Stimulated activated effector memory CD8-positive, alpha-beta T cell treated with anti-CD3 and anti-CD28 coated beads, Interleukin-12 subunit alpha, Interleukin-12 subunit beta, amount 100 ng/mL, for 72 hours (primary cell): ENCODE measurements at regions not wholly inside any gene's neighbourhood (a gene's known extent, or its start where the extent isn't known, plus 50 kb on each side); places are given as distances from the start of the nearest gene placed in this dataset.

ENCODE experiments used
- ATAC-seq: fragments of 150-1000 bp; cut with Tn5 transposase; 2 replicates; pipeline ENCODE4 v1.10.0; 2021
- DNase-seq, 2 donors: peaks; one replicate each; pipeline ENCODE4 v3.0.0; 2021 to 2022; ENCODE audit warnings: low spot score in 2 of 2
- H3K27ac Mint-ChIP-seq: one replicate; pipeline ENCODE4 v1.8.0; 2022; ENCODE audit warnings: mild to moderate bottlenecking, mixed read lengths
- H3K36me3 Mint-ChIP-seq: one replicate; pipeline ENCODE4 v1.8.0; 2022; ENCODE audit warnings: mild to moderate bottlenecking, mixed read lengths
- H3K4me1 Mint-ChIP-seq: one replicate; pipeline ENCODE4 v1.8.0; 2022; ENCODE audit warnings: mixed read lengths
- H3K4me3 Mint-ChIP-seq: one replicate; pipeline ENCODE4 v1.8.0; 2022; ENCODE audit warnings: mild to moderate bottlenecking, mixed read lengths
- H3K9me3 Mint-ChIP-seq: one replicate; pipeline ENCODE4 v1.8.0; 2022; ENCODE audit warnings: mixed read lengths

DNA sequence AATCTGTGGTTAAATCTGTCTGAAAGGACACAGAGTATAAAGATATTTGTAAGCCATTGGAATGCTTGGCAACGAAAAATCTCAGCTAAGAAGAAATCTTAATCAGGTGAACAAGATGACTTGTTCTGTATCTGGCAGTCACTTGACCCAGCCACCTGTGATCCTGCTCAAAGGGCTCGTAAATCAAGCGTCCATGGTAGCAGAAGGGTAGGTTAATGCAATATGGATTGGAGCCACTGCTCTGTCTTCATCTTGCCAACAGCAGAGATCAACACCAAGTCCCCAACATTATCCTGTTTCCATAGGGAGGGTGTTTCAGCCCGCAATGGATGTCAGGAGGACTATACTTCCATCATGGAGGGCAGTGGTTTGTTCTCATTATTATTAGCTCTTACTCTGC, 378.4 kb downstream of the CDH7 start:
- peaks cover 9% of the 10 kb centered on the region for H3K9me3 Mint-ChIP-seq
- DNase-seq (no peak), ATAC-seq (no peak)
- no peaks in the 10 kb centered on the region for H3K36me3 Mint-ChIP-seq
- H3K4me3 Mint-ChIP-seq = no peak overlapping the region
- no peaks in the 10 kb centered on the region for H3K4me1 Mint-ChIP-seq
- H3K27ac Mint-ChIP-seq = no peak overlapping the region

DNA sequence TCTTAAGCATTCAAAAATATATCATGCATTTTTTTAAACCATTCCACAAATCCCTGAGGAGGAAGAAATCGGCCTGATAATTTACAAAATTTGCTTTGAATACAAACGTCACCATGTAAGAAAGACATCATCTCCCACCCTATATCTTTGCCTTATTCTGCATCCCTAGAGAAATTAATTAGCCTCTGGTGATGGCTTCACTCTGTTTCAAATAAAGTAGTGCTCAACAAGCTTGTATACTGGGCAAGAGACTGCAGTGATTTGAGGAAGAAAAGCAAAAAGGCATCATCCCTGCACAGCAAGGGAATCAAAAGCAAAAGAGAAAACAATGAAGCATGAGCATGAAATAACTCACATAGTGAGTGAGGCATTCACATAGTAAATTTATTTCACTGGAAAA, 375.5 kb downstream of the CDH7 start:
- Mint-ChIP-seq H3K36me3 (no peaks in the 10 kb centered on the region), H3K27ac (no peak overlapping the region), H3K4me3 (no peak overlapping the region), H3K9me3 (peaks cover 9% of the 10 kb centered on the region), H3K4me1 (no peaks in the 10 kb centered on the region)
- DNase-seq = no peak
- no peak for ATAC-seq

DNA sequence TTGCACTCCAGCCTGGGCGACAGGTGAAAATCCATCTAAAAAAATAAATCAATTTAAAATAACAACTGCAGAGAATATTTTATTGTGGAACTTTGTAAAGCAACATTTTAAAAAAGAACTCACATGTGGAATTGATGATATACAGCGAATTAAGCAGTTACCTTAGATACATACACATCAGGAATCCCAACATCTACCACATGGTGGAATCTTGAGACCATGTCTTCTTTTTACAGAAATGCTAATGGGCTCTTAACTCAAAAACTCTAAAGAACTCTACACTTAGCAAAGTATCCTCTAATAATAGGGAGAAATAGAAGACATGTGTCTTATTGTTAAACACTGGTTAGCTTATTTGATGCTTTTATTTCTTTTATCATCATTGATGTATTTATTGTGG, 373.6 kb downstream of the CDH7 start:
- DNase-seq (no peak), ATAC-seq (no peak)
- Mint-ChIP-seq H3K9me3 (peaks cover 11% of the 10 kb centered on the region), H3K4me1 (no peaks in the 10 kb centered on the region), H3K4me3 (no peak overlapping the region), H3K36me3 (no peaks in the 10 kb centered on the region), H3K27ac (no peak overlapping the region)

DNA sequence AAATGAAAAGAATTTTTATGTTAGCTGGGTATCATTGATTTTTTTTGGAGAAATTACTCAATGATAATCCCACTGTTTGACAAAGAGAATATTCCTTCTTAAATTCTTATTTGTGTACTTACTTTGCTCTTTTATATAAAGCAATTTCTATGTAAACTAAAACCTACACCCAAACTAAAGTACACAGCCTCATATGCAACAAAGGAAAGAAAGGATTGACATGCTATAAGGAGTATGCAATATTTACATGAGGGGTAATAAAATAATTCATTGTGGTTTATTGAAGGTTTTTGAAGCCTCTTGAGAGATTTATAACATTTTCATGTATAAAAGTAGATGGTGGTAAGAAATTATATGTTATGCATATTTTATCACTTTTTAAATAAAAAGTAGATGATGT, 368.5 kb downstream of the CDH7 start:
- Mint-ChIP-seq H3K27ac (no peak overlapping the region), H3K4me3 (no peak overlapping the region), H3K4me1 (no peaks in the 10 kb centered on the region), H3K9me3 (peaks cover 18% of the 10 kb centered on the region), H3K36me3 (no peaks in the 10 kb centered on the region)
- ATAC-seq = no peak
- no peak for DNase-seq

DNA sequence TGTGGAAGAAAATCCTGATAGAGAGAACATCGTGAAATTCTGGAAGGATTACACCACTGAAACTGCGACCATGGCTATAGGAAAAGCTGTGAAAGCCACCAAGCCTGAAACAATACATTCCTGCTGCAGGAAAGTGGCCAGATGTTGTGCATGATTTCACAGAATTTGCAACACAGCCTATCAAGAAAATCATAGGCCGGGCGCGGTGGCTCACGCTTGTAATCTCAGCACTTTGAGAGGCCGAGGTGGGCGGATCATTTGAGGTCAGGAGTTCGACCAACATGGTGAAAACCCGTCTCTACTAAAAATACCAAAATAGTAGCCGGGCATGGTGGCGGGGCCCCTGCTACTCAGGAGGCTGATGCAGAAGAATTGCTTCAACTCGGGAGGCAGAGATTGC, 360.2 kb downstream of the CDH7 start:
- H3K36me3 Mint-ChIP-seq = no peaks in the 10 kb centered on the region
- ATAC-seq (no peak), DNase-seq (no peak)
- H3K4me1 Mint-ChIP-seq = no peaks in the 10 kb centered on the region
- peaks cover 19% of the 10 kb centered on the region for H3K9me3 Mint-ChIP-seq
- H3K4me3 Mint-ChIP-seq = no peak overlapping the region
- no peak overlapping the region for H3K27ac Mint-ChIP-seq

DNA sequence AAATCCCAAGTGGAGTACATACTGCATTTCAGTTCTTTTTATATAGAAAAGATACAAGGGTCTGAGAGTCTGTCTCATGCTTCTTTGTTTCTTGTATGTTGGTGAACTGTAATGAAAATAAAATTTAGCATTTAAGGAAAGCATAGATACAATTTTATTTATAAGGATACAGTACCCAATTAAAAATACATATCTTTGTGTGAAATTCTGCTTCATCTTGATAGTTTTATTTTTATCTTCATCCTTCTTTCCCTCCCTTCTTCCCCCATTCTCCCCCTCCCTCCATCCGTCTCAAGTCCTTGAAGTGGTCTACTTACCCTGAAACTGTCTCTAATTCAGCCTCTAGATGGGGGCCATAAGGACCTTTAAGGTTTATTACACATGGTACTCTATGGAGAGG, 359.8 kb downstream of the CDH7 start:
- no peak overlapping the region for H3K27ac Mint-ChIP-seq
- H3K9me3 Mint-ChIP-seq = peaks cover 19% of the 10 kb centered on the region
- no peak for DNase-seq
- H3K4me1 Mint-ChIP-seq = no peaks in the 10 kb centered on the region
- H3K36me3 Mint-ChIP-seq = no peaks in the 10 kb centered on the region
- no peak for ATAC-seq
- no peak overlapping the region for H3K4me3 Mint-ChIP-seq

DNA sequence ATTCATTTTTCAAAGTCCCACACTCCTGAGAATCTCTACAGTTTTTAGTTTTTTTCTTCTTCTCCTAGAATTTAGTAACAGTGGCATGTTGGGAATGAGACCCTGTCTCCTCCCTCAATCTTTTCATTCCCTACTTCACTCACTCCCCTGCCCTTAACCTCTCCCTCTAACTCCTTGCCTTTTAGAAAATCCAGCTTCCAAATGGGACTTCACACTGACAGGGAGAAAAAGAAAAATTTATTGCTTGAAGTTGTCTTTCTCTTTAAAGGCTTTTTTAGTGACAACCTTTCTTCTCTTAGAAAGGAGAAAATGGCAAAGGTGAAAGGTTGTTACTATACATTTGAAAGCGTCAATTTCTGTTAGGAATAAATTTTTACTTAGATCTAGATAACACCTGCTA, 359.2 kb downstream of the CDH7 start:
- DNase-seq (no peak), ATAC-seq (no peak)
- Mint-ChIP-seq H3K36me3 (no peaks in the 10 kb centered on the region), H3K4me1 (no peaks in the 10 kb centered on the region), H3K9me3 (peaks cover 20% of the 10 kb centered on the region), H3K27ac (no peak overlapping the region), H3K4me3 (no peak overlapping the region)

DNA sequence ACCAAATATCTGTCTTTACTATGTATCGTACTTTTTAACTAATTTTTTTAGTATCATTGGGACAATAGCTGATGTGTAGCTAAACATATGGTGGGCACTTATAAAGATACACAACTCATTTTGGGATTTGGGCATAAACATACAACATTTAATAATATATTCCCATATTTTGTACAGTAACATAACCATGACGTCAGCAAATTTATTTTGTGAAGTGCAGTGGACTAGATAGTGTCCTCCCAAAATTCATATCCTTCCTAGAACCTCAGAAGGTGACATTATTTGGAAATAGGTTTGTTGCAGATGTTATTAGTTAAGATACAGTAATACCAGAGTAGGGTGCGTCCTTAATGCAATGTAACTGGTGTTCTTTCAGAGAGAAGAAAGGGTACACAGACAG, 356.7 kb downstream of the CDH7 start:
- Mint-ChIP-seq H3K4me1 (no peaks in the 10 kb centered on the region), H3K9me3 (peaks cover 19% of the 10 kb centered on the region), H3K27ac (no peak overlapping the region), H3K36me3 (no peaks in the 10 kb centered on the region), H3K4me3 (no peak overlapping the region)
- DNase-seq (no peak), ATAC-seq (no peak)

DNA sequence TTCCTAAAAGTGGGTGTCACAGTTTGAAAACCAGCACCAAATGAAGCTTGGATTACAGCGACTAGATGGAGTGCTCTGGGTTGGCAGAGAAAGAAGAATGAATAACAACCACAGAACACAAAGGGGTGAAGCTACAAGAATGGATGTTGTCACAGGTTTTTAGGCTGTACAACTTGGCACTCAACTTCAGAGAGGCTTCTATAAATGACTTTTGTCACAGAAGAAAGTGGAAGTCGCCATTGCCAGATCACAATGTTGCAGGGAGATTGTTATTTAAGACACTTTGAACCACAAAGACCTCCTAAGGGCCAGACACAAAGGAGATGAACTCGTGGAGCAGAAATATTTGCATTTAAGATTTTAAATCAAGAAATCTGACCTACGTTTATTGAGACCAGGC, 354.2 kb downstream of the CDH7 start:
- no peak overlapping the region for H3K27ac Mint-ChIP-seq
- no peaks in the 10 kb centered on the region for H3K4me1 Mint-ChIP-seq
- DNase-seq (no peak), ATAC-seq (no peak)
- no peaks in the 10 kb centered on the region for H3K36me3 Mint-ChIP-seq
- no peak overlapping the region for H3K4me3 Mint-ChIP-seq
- H3K9me3 Mint-ChIP-seq = peaks cover 8% of the 10 kb centered on the region

DNA sequence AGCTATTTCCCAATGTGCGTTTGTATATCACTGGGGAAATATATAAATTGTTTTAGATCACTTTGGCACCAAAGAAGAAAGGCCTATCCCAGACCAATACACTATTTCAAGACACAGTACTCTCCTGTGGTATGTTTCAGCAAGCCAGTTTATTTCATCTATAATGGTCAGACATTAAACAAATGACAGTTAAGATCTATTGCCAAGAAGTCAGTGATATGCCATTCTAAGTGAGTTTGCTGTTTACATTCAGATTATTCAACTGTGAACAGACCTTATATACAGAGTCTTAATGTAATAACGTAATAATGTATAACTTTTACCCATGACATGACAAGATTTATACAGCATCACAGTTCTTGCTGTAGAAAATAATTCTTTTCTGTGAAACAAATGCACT, 352.7 kb downstream of the CDH7 start:
- Mint-ChIP-seq H3K27ac (no peak overlapping the region), H3K4me3 (no peak overlapping the region), H3K36me3 (no peaks in the 10 kb centered on the region), H3K4me1 (no peaks in the 10 kb centered on the region), H3K9me3 (peaks cover 10% of the 10 kb centered on the region)
- ATAC-seq (no peak), DNase-seq (no peak)

DNA sequence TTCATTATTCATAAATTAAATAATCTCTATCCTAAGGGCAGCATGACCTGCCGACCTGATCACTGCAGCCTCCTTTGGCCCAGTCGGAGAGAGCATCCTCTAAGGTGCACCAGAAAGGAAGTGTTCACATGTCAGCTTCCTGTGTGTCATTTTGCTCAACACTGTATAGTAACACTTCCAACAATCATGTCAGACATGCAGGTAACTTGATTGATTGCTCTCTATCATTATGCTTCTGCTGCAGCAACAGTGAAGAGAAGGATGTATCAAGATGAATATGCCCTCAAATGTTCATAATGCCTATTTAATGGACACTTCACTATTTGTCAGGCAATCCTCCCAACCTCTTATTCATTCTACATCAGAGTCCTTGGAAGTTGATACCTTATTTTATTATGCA, 332.3 kb downstream of the CDH7 start:
- Mint-ChIP-seq H3K27ac (no peak overlapping the region), H3K9me3 (peaks cover 9% of the 10 kb centered on the region), H3K36me3 (no peaks in the 10 kb centered on the region), H3K4me1 (no peaks in the 10 kb centered on the region), H3K4me3 (no peak overlapping the region)
- DNase-seq (no peak), ATAC-seq (no peak)

DNA sequence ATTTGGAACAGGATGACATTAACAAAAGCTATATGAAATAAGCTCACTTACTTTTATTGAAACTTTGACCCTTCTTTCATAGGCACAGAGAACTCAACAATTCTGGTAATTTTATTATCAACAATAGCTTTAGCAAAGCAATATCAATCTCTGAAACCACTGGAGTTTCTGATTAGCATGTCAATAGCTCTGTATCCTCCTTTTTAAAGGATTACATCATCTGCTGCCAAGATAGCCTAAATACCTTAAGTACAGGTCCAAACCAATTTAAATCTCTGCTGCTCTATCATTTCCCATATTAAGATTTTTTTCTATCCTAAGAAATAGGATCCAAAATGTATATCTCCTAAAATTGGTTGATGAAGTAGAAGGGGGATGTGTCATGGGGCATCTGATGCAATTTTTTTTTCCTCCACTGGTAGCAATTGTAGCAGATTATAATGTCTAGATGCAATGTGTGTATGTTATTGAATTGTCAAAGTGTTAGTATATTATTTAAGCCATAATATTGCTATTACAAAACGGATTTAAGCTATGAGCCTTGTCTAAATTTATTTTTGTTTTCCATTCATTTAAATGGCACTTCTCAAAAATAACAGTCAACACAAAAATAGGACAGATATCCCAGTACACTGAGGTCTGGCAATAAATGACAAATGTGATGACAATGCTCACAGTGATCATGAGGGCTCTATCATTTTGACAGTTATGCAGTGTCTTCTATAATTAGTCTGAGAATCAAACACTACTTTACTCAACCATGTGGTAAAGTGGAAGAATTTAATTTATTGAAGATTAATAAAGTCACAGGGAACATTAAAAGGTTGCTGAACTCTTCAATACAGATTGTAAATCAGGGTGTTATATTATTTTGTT, 328.4 kb downstream of the CDH7 start:
- ATAC-seq (no peak), DNase-seq (no peak)
- Mint-ChIP-seq H3K9me3 (peaks cover 15% of the 10 kb centered on the region), H3K27ac (no peak overlapping the region), H3K4me1 (no peaks in the 10 kb centered on the region), H3K36me3 (no peaks in the 10 kb centered on the region), H3K4me3 (no peak overlapping the region)

DNA sequence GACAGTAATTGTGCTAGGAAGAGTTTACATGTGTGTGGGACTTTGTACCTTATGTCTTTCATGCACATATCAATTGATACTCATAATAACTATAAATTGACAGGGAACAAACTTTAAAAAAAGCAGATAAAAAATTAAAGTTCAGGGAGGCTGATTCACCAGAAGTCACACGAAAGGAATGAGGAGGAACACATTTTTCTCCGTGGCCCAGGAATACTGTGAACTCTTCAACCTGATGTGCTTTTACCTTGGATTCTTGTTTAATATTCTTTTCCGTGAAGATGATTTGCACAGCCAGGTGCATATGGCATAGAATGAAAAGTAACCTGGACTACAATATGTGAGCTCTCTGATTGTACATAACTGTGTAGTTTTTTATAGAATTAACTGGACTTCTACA, 326.3 kb downstream of the CDH7 start:
- Mint-ChIP-seq H3K36me3 (no peaks in the 10 kb centered on the region), H3K27ac (no peak overlapping the region), H3K4me3 (no peak overlapping the region), H3K9me3 (peaks cover 17% of the 10 kb centered on the region), H3K4me1 (no peaks in the 10 kb centered on the region)
- DNase-seq (no peak), ATAC-seq (no peak)

DNA sequence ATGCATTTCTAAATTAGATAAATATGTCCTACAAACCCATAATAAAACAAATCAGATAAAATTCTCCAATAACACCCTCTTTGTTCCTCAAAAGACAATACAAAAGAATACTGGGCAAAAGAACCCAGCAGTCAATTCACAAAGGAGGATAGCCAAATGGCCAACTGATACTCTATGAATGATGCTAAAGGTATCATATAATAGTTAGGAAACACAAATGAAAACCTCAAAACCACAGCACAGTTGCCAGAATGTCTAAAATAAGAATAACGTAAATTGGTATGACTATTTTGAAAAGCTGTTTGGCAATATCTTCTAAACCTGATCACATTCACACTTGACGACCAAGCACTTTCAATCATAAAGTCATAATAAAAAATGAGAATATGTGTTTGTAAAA, 315.4 kb downstream of the CDH7 start:
- ATAC-seq (no peak), DNase-seq (no peak)
- no peak overlapping the region for H3K27ac Mint-ChIP-seq
- peaks cover 15% of the 10 kb centered on the region for H3K9me3 Mint-ChIP-seq
- no peaks in the 10 kb centered on the region for H3K36me3 Mint-ChIP-seq
- H3K4me3 Mint-ChIP-seq = no peak overlapping the region
- H3K4me1 Mint-ChIP-seq = no peaks in the 10 kb centered on the region

DNA sequence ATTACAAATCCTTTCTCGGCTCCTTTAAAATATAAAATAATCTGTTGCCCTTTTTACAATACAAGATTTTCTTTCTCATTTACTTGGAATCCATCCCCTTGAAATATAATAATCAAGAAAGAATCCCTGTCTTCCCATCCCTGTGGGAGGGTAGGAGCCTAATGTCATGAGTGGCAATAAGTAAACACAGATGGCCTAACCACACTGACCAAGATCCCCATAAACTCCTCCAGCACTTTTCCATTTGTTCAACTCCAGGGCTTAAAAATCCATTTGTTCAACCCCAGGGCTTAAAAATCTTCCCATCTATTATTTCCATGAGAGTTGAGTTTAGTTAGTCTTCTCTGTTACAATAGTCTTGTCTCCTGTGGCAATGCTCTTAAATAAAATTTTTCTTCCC, 297.6 kb downstream of the CDH7 start:
- Mint-ChIP-seq H3K4me3 (no peak overlapping the region), H3K4me1 (no peaks in the 10 kb centered on the region), H3K36me3 (no peaks in the 10 kb centered on the region), H3K27ac (no peak overlapping the region), H3K9me3 (peaks cover 12% of the 10 kb centered on the region)
- ATAC-seq (no peak), DNase-seq (no peak)

DNA sequence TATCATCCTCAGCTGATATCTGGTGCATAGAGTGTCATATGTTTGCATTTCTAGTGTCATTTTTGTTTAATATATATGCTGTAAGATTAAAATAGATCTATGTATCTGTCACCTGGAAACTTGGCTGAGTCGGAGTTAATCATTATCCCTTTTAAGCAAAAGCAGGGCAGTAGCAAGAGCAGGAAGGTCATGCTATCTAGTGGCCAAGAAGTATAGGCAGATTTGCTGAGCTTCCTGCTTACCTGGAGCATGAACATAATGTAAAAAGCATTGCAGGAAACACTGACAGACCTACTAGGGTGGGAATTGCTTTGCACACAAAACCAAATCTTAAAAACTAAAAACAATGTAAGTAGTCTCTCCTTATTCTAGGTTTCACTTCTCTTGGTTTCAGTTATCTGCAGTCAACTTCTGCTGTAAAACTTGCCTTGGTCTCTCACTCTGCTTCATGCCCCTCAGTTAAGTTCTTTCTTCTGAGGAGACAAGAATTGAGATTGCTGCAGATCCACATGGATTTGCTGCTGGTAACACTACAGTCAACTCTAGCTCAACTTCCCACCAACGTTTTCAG, 295.3 kb downstream of the CDH7 start:
- Mint-ChIP-seq H3K27ac (no peak overlapping the region), H3K9me3 (peaks cover 18% of the 10 kb centered on the region), H3K36me3 (no peaks in the 10 kb centered on the region), H3K4me3 (no peak overlapping the region), H3K4me1 (no peaks in the 10 kb centered on the region)
- ATAC-seq (no peak), DNase-seq (no peak)
